GM21528 (cell line): ENCODE measurements at regions not wholly inside any gene's neighbourhood (a gene's known extent, or its start where the extent isn't known, plus 50 kb on each side); places are given as distances from the start of the nearest gene placed in this dataset.

Source experiments
- ATAC-seq: cut with Tn5 transposase; IDR thresholded peaks from one replicate; pipeline ENCODE4 v1.9.1; 2021; ENCODE audit warnings: mild to moderate bottlenecking, moderate library complexity; ENCODE audit not compliant: unreplicated experiment, low FRiP score

DNA sequence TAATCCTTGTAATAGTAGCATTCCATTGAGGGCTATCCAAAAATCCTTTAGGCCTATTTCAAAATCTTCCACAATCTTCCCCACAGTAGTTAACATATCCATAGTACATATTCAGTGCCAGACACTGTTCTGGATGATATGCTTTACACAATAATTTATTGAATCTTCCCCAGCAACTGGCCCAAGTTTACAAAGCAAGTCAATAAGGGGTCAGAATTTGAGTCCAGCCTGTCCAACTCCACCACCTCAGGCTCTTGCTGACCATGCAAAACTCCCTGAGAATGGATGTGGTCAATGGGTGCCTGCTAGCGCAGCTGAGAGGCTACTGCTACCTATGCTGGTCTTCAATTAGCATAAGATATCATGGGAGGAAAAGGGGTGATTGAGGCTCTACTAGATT is 529.6 kb downstream of the FGF9 start:
- ATAC-seq = no peak

DNA sequence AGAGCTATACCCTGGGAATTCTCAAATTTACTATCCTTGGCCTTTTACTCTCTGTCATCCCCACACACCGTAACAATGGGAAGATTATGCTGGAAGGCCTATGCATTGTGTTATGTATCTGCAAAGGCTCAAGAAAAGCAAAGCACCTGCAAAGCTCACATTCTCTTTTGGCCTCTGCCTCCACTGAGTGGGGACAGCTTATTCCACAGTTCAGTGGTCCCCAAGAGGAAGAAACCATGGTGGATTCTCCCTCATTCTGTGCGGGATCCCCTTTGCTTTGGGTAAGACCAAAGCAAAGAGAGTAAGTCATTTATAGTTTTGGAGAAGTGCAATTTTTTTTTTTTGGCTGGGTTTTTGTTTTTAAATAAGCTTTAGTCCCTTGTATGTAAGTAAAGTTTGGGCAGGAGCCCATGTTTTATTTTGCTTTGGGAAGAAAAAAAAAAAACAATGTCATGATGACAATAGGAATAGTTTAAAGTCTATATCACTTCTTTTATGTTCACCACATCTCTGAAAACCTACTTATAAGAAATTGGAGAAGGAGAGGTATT is 530.6 kb downstream of the FGF9 start:
- ATAC-seq = no peak

DNA sequence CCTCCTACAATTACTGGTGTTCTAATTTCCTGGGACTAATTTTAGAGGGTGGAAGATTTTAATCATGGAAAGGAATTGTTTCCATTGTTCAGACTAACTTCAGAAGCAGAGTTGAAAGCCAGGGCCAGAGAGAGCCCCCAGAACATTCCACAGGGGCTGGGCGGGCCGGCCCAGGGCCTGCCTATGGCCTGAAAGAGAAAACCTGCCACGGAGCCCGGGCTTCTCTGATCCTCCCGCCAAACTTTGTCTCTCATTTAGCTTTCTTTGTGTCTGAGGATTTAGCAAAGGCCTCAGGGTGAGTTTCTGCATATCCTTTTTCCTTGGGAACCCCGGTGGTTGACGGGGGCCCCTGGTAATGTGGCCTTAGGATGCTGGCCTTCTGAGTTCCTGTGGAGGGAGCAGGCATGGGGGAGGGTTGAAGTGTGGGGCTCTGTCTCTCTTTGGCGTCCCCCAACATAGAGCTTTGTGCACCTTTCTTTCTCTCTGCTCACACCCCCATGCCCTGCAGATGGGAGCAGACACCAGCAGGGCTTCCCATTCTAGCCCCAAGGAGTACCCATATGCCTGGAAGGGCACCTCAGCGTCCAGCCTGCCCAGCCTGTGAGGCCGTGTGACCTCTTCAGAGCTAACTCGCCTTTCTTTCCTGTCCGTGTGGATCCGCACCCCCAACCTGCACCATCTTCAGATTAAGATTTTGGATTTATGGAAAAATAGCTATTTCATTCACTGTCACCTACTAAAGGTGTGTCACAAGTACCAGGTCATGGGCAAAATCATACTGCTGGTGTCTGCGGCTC is 539.5 kb downstream of the FGF9 start:
- ATAC-seq = no peak

DNA sequence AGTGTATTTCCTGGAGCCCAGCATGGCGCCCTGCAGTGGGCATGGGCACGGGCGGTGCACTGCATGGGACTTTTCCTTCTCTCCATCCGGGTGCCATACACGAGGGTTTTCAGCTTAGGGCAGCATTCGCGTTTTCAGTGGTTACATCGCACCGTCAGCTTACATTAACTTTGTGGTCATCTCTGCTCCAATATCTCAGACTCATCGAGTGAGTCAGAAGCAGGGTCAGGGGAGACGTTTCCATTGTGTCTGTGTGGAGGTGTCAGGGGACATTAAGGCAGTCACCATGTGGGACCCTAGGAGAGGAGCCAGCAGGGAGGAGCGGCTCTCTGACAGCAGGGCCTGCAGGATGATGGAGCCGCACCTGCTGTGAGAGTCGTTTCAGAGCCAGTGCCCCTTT is 541.0 kb downstream of the FGF9 start:
- no peak for ATAC-seq

DNA sequence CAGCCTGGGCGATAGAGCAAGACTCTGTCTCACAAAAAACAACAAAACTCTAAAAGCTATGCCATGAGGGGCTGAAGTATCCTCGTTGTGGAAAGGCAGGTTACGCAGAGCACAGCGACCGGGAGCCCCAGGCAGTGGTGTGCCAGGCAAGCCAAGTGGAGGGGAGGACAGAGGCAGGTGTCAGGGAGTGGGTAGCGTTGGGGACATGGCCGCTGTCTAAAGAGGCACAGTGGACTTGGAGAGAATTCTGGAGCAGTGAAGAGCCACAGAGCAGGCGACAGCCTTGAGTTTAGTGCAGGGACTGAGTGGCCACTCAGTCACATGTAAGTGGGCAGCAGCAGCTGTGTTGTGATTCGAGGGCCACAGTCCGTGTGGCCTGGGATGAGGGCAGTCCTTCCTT is 541.7 kb downstream of the FGF9 start:
- ATAC-seq = no peak

DNA sequence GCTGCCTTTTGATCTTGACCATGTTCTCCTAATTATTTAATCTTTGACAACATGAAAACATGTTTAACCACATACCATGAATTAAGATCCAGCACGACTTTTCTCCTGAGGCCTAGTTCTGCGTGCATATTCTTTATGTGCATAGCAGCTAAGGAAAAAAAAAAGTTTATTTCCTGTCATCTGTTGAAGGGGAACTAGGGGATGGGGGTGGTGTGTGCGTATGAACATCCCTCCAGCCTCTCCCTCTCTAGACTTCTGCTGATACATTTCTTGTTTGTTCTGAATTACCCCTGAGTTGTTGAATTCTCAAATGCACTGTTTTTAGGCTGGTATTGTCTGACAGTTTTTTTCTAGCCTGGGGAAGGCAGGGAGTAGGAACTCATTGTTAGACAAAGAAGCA is 543.3 kb downstream of the FGF9 start:
- no peak for ATAC-seq

DNA sequence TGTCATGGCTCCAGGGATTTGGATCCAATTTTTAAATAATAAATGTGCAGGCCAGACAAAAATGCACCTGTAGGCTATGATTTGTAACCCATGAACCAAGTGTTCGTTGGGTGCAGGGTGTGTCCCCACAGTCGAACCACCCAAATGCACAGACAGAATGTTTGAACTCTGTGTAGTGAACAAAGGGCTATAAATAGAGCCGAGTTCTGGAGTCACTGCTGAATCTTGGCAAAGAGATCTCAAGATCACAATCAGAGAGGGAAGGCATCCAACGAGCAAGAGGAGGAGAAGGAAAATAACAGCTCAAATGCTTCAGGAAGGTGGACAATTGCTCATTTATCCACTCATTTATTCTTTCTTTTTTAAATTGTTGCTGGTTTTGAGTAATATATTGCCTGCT is 547.9 kb downstream of the FGF9 start:
- ATAC-seq = no peak

DNA sequence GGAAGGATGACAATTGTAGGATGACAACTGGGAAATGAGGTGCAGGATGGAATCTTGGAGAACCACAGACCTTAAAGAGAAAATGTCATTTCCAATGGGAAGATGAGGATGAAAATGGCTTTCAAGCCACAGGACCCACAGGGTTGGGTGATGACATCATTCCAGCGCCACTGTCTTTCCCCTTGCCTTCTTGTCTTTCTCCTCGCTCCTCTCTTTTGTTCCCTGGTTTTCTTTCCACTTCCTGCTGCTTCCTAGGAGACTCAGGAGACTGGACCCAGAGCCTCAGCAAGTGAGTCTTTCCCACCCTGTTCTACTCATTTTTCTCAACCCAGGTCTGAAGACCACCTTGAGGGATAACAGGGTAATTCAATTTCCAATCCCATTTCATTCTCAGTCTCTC is 548.8 kb downstream of the FGF9 start:
- ATAC-seq = no peak

DNA sequence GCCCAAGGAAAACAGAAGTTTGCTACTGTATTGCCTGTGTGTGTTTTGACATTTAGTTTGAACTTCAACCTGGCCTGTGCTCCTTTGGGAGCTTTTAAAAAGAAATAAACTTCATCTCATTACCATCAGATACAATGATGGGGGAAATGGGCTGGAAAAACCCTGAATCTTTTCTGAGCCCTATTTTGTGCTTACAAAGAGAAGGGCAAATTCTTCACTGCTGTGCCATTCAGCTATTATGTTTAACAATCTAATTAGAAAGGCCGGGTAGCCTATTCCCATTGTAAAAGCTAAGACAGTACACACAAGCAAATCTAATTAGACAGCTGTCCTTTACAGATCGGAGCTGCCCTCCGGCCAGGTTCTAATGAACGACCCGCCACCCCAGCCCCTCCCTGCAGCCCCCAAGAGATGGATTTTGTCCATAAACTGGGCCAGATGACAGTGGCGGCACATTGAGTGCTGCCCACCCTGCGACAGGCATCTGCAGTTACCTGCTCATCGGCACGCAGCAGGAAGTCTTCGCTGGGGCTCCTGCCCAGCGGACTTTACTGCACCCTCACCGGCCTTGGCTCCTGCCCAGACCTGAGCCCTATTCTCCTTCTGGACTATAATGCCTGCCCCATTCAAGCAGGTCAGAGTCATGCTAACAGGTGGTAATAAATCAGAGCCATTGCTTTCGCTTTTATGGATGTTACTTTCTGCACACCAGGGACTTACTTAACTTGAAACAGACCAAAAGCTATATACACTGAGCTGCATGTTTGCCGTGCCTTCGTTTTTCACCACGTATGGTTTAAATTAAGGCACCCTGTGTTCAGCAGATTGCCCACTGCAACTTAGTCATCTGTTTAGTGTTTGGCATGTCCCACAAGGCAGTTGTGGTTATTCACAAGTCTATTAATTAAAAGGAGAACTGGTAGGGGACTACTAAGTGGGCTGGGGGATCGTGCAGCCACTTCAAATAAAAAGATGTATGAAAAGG is 549.6 kb downstream of the FGF9 start:
- no peak for ATAC-seq

DNA sequence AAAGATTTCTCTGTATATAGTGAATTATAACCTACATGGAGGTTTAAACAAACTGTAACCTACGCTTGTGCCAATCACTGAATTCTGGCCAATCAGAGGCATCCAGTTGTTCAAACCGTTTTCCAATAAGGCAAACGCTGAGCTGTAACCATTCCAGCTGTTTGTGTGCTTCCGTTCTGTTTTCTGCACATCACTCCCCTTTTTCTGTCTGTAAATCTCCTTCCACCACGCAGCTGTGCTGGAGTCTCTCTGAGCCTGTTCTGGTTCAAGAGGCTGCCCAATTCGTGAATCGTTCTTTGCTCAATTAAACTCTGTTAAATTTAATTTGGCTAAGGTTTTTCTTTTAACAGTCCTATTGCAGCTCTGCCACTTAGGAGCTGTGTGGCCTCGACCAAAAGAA is 552.5 kb downstream of the FGF9 start:
- no peak for ATAC-seq

DNA sequence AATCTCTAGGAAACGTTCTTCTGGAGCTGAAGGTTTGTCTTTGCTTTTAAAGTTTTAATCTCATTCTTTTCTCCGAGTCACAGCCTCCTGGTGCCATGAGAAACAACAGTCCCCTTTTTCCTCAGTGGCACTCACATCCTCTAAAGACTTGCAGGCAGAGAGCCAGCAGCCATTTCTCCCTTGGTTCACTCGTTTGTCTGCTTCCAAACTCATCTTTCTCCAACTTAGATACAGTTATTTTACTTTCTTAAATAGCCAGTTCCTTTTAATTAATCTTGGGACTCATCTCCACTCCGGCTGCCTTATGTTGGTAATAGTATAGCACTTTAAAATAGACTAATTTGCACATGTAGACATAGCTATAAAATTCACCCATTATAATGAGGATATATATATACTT is 555.2 kb downstream of the FGF9 start:
- no peak for ATAC-seq

DNA sequence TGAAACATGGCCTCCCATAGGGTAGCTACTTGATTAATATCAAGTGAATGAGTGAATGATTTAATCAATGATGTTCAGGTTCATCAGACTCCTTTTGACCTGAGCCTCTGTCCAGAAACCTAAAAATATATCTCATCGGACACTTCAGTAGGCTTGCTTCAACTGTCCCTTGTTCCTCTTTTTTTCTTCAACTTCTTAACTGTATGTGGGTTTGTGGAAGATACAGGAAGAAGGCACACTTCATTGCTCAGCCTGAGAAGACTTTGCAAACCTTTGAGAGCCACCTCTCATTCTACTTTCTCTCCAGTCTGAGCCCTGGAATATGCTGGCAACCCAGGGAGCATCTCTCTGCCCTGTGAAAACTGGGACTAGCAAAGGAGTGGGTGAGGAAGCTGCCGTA is 557.0 kb downstream of the FGF9 start:
- ATAC-seq = peak; percentile 61

DNA sequence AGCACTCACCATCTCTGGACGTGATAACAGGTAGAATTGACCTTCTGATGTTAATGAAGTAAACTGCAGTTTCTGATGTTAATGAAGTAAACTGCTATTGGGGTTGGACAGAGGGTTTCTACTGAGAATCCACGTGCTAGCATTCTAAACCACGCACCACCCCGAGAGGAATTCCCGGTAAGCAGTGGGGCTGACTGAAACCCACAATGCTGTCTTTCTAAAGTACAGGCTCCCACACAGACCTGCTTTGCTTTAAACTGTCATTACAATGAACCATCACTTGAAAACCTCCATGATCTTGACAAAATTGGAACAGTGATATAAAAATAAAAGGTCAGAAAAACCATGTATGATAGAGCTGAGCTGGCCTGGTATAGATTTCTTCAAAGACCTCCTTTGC is 559.0 kb downstream of the FGF9 start:
- ATAC-seq = no peak

DNA sequence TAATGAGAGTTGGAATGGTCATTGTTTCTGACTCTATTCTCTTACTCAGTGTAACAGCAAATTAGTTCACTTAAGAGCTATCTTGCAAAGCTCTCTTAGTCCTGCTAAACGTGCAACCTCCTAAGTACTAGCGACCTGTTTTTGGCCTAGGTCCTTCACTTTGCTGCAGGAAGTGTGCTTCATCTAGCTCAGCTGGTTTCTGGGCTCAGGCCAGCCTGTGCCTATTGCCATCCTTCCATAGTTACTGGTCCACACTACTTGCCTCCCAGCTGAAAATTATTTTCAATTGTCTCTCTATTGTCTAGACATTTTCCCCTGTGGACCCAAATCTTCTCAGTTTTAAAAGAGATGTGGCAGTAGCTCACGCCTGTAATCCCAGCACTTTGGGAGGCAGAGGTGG is 561.3 kb downstream of the FGF9 start:
- no peak for ATAC-seq

DNA sequence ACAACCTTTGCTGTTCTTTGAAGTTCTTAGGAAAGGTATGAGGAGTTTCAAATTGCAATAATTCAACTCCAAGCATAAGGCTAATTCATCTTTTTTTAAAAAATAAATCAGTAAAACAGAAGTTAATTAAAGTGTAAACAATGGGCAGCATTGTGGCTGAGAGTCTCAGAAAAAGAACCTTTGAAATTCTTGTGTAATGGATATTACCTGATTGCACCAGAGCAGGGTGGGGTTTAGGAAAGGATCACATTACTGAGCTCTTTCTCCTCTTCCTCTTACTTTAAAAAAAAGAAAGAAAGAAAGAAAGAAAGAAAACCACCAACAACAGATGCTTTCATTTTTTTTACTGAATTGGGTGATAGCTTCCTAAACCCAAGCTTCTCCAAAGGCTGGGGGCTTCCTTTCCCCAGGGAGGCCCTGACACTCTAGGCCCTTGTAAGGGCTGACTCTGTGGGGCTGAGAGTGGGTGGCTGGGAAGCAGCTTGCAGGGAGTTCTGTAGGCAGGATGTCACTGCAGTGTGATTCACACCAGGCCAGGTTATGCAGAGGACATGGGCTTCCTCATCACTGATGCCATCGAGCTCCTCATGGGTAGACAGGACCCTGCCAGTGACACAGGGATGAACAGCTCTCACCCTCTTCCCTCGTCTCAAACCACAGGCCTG is 564.5 kb downstream of the FGF9 start:
- no peak for ATAC-seq

DNA sequence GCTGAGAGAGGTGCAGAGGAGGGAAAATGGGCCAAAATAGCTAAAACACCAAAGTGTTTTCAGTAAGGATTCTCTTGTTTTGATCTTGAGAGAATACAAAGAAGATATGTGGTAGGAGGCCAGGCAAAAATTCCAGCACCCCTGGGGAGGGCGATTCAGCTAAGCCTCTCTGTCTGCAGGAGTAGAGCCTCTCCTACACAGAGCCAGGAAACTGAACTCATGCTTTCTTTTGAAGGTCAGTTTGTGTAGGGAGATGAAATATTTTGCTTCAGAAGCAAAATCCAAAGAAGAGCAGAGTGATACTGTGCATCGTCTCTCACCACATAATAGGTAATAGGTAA is 565.0 kb downstream of the FGF9 start:
- ATAC-seq = no peak

DNA sequence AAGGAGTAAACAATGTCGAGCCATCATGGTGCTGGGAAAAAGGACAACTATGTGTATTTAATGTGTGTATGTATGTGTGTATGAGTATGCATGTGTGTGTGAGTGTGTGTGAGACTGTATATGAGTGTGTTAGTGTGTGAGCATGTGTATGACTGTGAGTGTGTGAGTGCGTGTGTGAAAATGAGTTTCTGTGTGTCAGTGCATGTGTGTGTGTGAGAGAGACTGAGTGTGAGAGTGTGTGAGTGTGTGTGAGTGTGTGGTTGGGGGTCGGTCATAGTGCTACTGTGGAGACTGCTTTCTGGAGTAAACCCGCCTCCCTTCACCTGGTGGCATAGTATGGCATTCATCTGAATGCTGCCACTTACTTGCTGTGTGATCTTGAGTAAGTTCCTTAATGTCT is 567.4 kb downstream of the FGF9 start:
- ATAC-seq = no peak

DNA sequence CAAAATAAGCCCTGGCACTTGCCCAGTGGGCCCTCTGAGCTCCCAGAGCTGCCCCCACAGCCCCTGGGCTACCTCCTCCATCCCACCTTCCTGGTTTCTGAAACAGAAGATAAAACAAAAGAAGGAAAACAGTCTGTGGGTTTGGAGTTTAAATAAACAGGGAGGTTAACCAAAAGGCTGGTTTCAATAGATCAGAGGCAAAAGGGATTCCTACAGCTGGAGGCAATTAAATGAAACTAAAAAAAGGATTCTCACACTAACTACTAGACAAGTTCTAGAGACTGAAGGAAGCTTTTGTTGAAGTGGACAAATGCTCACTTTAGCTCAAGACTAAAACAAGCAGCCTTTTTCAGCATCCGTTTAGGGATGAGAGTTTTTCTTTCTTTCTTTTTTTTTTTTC is 569.8 kb downstream of the FGF9 start:
- no peak for ATAC-seq

DNA sequence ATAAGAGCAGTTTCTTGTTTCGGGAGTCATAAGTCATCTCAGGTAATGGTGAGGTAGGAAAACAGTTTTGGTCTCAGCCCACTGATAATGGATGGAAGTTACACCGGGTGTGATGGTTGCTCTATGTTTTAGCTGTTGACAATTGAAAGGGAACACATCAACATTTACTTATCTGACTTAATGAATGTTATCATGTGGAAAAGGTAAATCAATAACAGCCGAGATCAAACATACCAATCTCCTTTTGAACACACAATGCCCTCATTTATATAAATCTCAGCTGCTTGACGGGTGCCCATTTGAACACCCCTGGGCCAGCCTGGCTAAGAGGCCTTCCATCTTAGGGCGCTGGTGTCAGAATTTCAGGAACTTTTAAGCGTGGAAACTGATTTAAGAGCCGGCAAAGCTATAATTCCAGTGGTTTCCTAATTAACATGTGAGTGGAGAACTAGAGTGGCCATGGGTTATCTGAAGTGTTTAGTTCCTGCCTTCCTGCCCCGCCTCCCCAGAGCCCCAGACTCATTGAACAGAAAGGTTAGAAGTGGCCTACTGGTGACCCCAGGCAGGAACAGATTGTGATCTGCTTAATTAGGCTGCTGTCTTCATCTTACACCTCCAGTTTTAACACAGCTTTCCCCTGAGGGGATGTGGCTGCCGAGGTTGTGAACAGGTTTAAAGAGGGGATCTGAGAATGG is 572.7 kb downstream of the FGF9 start:
- ATAC-seq = no peak

DNA sequence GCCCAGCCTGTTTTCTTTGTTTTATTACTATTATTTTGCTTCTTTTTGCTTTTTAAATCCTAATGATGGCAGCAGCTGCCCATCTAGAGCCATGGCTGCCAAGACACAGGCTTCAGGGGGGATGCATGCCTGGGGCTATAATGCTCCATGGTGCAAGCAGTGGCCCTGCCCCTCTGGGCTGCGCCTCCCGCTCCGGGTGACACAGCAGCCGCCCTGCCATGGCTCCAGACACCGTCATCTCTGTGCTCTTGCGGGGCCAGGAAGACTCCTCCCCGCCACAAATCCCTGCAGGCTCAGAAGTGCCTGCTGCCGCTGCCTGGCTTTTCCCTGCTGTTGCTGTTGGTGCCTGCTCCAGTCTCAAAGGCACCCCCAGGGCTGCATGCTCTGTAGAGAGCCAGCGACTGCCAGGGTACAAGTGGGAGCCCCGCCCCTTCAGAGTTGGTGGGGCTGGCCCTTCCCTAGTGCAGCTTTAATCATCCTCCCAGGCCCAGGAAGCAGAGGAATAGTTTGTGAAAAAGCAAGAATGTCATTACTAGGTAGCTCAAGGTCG is 581.5 kb downstream of the FGF9 start:
- ATAC-seq = no peak
